ENCODE measurements at regions not wholly inside any gene's neighbourhood (a gene's known extent, or its start where the extent isn't known, plus 50 kb on each side); places are given as distances from the start of the nearest gene placed in this dataset.

DNA sequence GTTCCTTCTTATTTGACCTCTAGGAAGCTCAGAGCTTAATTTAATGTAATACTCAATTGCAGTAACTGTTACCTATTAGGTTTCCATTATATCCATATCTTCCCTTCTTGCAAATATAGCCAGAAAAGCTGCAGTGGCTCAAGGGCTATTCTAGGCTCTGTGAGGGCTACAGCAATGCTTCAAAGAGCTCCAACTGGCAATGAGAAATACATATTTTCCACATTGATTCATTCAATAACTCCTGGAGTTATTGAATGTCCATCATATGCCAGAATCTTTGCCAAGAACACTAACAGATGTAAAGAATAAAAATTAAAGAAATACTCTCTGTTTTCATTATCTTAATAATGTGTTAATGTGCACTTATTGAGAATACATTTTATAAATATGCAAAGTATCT lies 396.9 kb upstream of the PAPPA start:
- TF ChIP-seq, protein P1, sequence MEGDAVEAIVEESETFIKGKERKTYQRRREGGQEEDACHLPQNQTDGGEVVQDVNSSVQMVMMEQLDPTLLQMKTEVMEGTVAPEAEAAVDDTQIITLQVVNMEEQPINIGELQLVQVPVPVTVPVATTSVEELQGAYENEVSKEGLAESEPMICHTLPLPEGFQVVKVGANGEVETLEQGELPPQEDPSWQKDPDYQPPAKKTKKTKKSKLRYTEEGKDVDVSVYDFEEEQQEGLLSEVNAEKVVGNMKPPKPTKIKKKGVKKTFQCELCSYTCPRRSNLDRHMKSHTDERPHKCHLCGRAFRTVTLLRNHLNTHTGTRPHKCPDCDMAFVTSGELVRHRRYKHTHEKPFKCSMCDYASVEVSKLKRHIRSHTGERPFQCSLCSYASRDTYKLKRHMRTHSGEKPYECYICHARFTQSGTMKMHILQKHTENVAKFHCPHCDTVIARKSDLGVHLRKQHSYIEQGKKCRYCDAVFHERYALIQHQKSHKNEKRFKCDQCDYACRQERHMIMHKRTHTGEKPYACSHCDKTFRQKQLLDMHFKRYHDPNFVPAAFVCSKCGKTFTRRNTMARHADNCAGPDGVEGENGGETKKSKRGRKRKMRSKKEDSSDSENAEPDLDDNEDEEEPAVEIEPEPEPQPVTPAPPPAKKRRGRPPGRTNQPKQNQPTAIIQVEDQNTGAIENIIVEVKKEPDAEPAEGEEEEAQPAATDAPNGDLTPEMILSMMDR (IDR thresholded peaks at IDR 0.05; ENCODE audit: low read depth, low read length, missing input control) = no peak
- no peak for TF ChIP-seq RAD21 (IDR thresholded peaks at IDR 0.05)
- TF ChIP-seq, protein P2, sequence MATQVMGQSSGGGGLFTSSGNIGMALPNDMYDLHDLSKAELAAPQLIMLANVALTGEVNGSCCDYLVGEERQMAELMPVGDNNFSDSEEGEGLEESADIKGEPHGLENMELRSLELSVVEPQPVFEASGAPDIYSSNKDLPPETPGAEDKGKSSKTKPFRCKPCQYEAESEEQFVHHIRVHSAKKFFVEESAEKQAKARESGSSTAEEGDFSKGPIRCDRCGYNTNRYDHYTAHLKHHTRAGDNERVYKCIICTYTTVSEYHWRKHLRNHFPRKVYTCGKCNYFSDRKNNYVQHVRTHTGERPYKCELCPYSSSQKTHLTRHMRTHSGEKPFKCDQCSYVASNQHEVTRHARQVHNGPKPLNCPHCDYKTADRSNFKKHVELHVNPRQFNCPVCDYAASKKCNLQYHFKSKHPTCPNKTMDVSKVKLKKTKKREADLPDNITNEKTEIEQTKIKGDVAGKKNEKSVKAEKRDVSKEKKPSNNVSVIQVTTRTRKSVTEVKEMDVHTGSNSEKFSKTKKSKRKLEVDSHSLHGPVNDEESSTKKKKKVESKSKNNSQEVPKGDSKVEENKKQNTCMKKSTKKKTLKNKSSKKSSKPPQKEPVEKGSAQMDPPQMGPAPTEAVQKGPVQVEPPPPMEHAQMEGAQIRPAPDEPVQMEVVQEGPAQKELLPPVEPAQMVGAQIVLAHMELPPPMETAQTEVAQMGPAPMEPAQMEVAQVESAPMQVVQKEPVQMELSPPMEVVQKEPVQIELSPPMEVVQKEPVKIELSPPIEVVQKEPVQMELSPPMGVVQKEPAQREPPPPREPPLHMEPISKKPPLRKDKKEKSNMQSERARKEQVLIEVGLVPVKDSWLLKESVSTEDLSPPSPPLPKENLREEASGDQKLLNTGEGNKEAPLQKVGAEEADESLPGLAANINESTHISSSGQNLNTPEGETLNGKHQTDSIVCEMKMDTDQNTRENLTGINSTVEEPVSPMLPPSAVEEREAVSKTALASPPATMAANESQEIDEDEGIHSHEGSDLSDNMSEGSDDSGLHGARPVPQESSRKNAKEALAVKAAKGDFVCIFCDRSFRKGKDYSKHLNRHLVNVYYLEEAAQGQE (IDR thresholded peaks at IDR 0.05) = no peak
- TF ChIP-seq HNF4A (conservative IDR thresholded peaks at IDR 0.05) = no peak
- no peak for TF ChIP-seq EGR1 (IDR thresholded peaks at IDR 0.05; ENCODE audit: low read depth in 2 of 2)
- TF ChIP-seq GABPA (IDR thresholded peaks at IDR 0.05 in 1 of 2, conservative IDR thresholded peaks at IDR 0.05 in 1 of 2) = no peak
- TF ChIP-seq, protein P3, sequence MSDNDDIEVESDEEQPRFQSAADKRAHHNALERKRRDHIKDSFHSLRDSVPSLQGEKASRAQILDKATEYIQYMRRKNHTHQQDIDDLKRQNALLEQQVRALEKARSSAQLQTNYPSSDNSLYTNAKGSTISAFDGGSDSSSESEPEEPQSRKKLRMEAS (IDR thresholded peaks at IDR 0.05) = no peak
- TF ChIP-seq, protein P4, sequence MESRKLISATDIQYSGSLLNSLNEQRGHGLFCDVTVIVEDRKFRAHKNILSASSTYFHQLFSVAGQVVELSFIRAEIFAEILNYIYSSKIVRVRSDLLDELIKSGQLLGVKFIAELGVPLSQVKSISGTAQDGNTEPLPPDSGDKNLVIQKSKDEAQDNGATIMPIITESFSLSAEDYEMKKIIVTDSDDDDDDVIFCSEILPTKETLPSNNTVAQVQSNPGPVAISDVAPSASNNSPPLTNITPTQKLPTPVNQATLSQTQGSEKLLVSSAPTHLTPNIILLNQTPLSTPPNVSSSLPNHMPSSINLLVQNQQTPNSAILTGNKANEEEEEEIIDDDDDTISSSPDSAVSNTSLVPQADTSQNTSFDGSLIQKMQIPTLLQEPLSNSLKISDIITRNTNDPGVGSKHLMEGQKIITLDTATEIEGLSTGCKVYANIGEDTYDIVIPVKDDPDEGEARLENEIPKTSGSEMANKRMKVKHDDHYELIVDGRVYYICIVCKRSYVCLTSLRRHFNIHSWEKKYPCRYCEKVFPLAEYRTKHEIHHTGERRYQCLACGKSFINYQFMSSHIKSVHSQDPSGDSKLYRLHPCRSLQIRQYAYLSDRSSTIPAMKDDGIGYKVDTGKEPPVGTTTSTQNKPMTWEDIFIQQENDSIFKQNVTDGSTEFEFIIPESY (IDR thresholded peaks at IDR 0.05) = no peak
- TF ChIP-seq JUND (IDR thresholded peaks at IDR 0.05) = no peak

All from liver (tissue), 3 donors.